GM23338 (cell line): ENCODE measurements at regions not wholly inside any gene's neighbourhood (a gene's known extent, or its start where the extent isn't known, plus 50 kb on each side); places are given as distances from the start of the nearest gene placed in this dataset.

Experiments used
- ATAC-seq: fragments of 200-7000 bp; cut with Tn5 transposase; 3 replicates; pipeline ENCODE4 v1.9.1; 2020
- DNase-seq: peaks from one replicate; pipeline ENCODE4 v3.0.0-alpha.2; 2015; ENCODE audit warnings: low spot score
- H2AFZ ChIP-seq: fragments of 200-600 bp; sonication (generic); 2 replicates; pipeline ENCODE4 v1.8.0; 2016; ENCODE audit warnings: antibody characterized with exemption, mild to moderate bottlenecking, moderate library complexity
- H3F3A ChIP-seq: fragments of 200-600 bp; sonication (generic); replicated peaks from 2 replicates; pipeline ENCODE4 v1.8.0; 2017; ENCODE audit warnings: antibody characterized with exemption, mixed run types, low read depth
- H3K27ac ChIP-seq: fragments of 200-600 bp; sonication (generic); 2 replicates; pipeline ENCODE4 v1.6.1; 2016; ENCODE audit warnings: low read depth
- H3K27me3 ChIP-seq: fragments of 200-600 bp; sonication (generic); 2 replicates; pipeline ENCODE4 v1.8.0; 2016; ENCODE audit warnings: mild to moderate bottlenecking, mixed run types, moderate library complexity; ENCODE audit not compliant: insufficient read depth
- H3K36me3 ChIP-seq: fragments of 200-600 bp; sonication (generic); 2 replicates; pipeline ENCODE4 v1.8.0; 2016; ENCODE audit warnings: mild to moderate bottlenecking; ENCODE audit not compliant: insufficient read depth
- H3K4me1 ChIP-seq: fragments of 200-600 bp; sonication (generic); 2 replicates; pipeline ENCODE4 v1.8.0; 2016; ENCODE audit warnings: mild to moderate bottlenecking, moderate library complexity; ENCODE audit not compliant: insufficient read depth
- H3K4me2 ChIP-seq: fragments of 200-600 bp; sonication (generic); 2 replicates; pipeline ENCODE4 v1.7.1; 2017; ENCODE audit warnings: mixed run types
- H3K4me3 ChIP-seq: fragments of 200-600 bp; sonication (generic); 2 replicates; pipeline ENCODE4 v1.6.1; 2016; ENCODE audit warnings: mixed run types
- H3K79me2 ChIP-seq: fragments of 200-600 bp; sonication (generic); replicated peaks from 2 replicates; pipeline ENCODE4 v1.8.0; 2017; ENCODE audit warnings: mild to moderate bottlenecking; ENCODE audit not compliant: insufficient read depth
- H3K9me2 ChIP-seq: fragments of 200-600 bp; sonication (generic); 2 replicates; pipeline ENCODE4 v1.8.0; 2017; ENCODE audit not compliant: insufficient read depth
- H4K20me1 ChIP-seq: fragments of 200-600 bp; sonication (generic); replicated peaks from 2 replicates; pipeline ENCODE4 v1.8.0; 2017; ENCODE audit warnings: mild to moderate bottlenecking; ENCODE audit not compliant: insufficient read depth
- H3K27ac Mint-ChIP-seq: 2 replicates; pipeline ENCODE4 v1.8.0; 2020; ENCODE audit warnings: inconsistent platforms, mild to moderate bottlenecking, moderate library complexity, mixed read lengths
- H3K27me3 Mint-ChIP-seq: 3 replicates; pipeline ENCODE4 v1.8.0; 2022; ENCODE audit warnings: low read depth, mild to moderate bottlenecking, moderate library complexity, mixed read lengths, inconsistent platforms; ENCODE audit not compliant: insufficient read depth, poor library complexity
- H3K36me3 Mint-ChIP-seq: 3 replicates; pipeline ENCODE4 v1.8.0; 2021; ENCODE audit warnings: low read depth, mild to moderate bottlenecking, inconsistent platforms, moderate library complexity, mixed read lengths
- H3K4me1 Mint-ChIP-seq: 3 replicates; pipeline ENCODE4 v1.8.0; 2020; ENCODE audit warnings: mild to moderate bottlenecking, inconsistent platforms, mixed read lengths
- H3K4me3 Mint-ChIP-seq: 3 replicates; pipeline ENCODE4 v1.8.0; 2021; ENCODE audit warnings: moderate library complexity, mild to moderate bottlenecking, inconsistent platforms, mixed read lengths
- H3K9me3 Mint-ChIP-seq: 3 replicates; pipeline ENCODE4 v1.8.0; 2020; ENCODE audit warnings: moderate library complexity, mild to moderate bottlenecking, inconsistent platforms, mixed read lengths
- CREB1 ChIP-seq: fragments of 250-450 bp; sonication (Bioruptor Pico); IDR thresholded peaks from 2 replicates; pipeline ENCODE4 v1.5.0; 2020; ENCODE audit warnings: low read depth, mild to moderate bottlenecking, moderate library complexity
- CTCF ChIP-seq, 2 experiments: fragments of 200-600 bp in 1 of 2; sonication (generic) in 1 of 2; conservative IDR thresholded peaks; 2 replicates each; pipeline versions ENCODE4 v1.5.1 to v1.6.1; 2016 to 2017; ENCODE audit warnings: antibody characterized with exemption in 2 of 2, low read depth in 2 of 2, mild to moderate bottlenecking in 2 of 2, moderate library complexity in 1 of 2
- ZNF114 ChIP-seq: fragments of 250-450 bp; sonication (Bioruptor Pico); IDR thresholded peaks from 2 replicates; pipeline ENCODE4 v1.5.0; 2020; ENCODE audit warnings: mild to moderate bottlenecking, moderate library complexity
- ZNF462 ChIP-seq: fragments of 250-450 bp; sonication (Bioruptor Pico); IDR thresholded peaks from 2 replicates; pipeline ENCODE4 v1.5.0; 2020; ENCODE audit warnings: mild to moderate bottlenecking, moderate library complexity
- TF ChIP-seq, protein P1 (sequence below): IDR thresholded peaks from one replicate; pipeline ENCODE4 v1.6.1; 2018; ENCODE audit warnings: antibody characterized with exemption; ENCODE audit not compliant: unreplicated experiment

GRCh38 chrX:129115935-129116334, 407.4 kb downstream of the SMARCA1 start (continued):
- TF ChIP-seq ZNF462 (CRISPR knock-in tag) (no peak), ZNF114 (CRISPR knock-in tag) (no peak)
- TF ChIP-seq, protein P1, sequence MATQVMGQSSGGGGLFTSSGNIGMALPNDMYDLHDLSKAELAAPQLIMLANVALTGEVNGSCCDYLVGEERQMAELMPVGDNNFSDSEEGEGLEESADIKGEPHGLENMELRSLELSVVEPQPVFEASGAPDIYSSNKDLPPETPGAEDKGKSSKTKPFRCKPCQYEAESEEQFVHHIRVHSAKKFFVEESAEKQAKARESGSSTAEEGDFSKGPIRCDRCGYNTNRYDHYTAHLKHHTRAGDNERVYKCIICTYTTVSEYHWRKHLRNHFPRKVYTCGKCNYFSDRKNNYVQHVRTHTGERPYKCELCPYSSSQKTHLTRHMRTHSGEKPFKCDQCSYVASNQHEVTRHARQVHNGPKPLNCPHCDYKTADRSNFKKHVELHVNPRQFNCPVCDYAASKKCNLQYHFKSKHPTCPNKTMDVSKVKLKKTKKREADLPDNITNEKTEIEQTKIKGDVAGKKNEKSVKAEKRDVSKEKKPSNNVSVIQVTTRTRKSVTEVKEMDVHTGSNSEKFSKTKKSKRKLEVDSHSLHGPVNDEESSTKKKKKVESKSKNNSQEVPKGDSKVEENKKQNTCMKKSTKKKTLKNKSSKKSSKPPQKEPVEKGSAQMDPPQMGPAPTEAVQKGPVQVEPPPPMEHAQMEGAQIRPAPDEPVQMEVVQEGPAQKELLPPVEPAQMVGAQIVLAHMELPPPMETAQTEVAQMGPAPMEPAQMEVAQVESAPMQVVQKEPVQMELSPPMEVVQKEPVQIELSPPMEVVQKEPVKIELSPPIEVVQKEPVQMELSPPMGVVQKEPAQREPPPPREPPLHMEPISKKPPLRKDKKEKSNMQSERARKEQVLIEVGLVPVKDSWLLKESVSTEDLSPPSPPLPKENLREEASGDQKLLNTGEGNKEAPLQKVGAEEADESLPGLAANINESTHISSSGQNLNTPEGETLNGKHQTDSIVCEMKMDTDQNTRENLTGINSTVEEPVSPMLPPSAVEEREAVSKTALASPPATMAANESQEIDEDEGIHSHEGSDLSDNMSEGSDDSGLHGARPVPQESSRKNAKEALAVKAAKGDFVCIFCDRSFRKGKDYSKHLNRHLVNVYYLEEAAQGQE: no peak

GRCh38 chrX:129115104-129115503, 408.2 kb downstream of the SMARCA1 start:
- Histone ChIP-seq H3K27me3 (no peaks in the 10 kb centered on the region), H3F3A (no peaks in the 10 kb centered on the region), H3K79me2 (no peaks in the 10 kb centered on the region), H3K36me3 (no peaks in the 10 kb centered on the region), H3K27ac (no peak overlapping the region), H3K4me1 (peaks cover 12% of the 10 kb centered on the region), H2AFZ (no peak overlapping the region), H4K20me1 (no peaks in the 10 kb centered on the region), H3K4me2 (no peak overlapping the region), H3K4me3 (no peak overlapping the region), H3K9me2 (no peaks in the 10 kb centered on the region)
- Mint-ChIP-seq H3K9me3 (no peaks in the 10 kb centered on the region), H3K36me3 (peaks cover 4% of the 10 kb centered on the region; the same call in 1 of the 3 replicates), H3K27ac (no peak overlapping the region), H3K4me3 (no peak overlapping the region), H3K27me3 (no peaks in the 10 kb centered on the region), H3K4me1 (peaks cover 25% of the 10 kb centered on the region)
- DNase-seq (peak; percentile 82), ATAC-seq (peak; percentile 73)
- TF ChIP-seq CREB1 (CRISPR knock-in tag): no peak
- peak; percentile 60 to 72 for TF ChIP-seq CTCF (conservative IDR thresholded peaks at IDR 0.05; ENCODE audit: low read depth in 2 of 2)
